ENCODE measurements at regions not wholly inside any gene's neighbourhood (a gene's known extent, or its start where the extent isn't known, plus 50 kb on each side); places are given as distances from the start of the nearest gene placed in this dataset.

GRCh38 chr1:5670590-5671350 is 321.5 kb downstream of the NPHP4 start:
- no peak for DNase-seq (ENCODE audit: low read depth)
- no peak overlapping the region for H3K4me3 ChIP-seq (ENCODE audit: low read length)
- TF ChIP-seq, protein P1, sequence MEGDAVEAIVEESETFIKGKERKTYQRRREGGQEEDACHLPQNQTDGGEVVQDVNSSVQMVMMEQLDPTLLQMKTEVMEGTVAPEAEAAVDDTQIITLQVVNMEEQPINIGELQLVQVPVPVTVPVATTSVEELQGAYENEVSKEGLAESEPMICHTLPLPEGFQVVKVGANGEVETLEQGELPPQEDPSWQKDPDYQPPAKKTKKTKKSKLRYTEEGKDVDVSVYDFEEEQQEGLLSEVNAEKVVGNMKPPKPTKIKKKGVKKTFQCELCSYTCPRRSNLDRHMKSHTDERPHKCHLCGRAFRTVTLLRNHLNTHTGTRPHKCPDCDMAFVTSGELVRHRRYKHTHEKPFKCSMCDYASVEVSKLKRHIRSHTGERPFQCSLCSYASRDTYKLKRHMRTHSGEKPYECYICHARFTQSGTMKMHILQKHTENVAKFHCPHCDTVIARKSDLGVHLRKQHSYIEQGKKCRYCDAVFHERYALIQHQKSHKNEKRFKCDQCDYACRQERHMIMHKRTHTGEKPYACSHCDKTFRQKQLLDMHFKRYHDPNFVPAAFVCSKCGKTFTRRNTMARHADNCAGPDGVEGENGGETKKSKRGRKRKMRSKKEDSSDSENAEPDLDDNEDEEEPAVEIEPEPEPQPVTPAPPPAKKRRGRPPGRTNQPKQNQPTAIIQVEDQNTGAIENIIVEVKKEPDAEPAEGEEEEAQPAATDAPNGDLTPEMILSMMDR (IDR thresholded peaks at IDR 0.05; ENCODE audit: insufficient read depth, low read depth, low read length, missing control alignments): no peak

- TF ChIP-seq, protein P1 (IDR thresholded peaks at IDR 0.05; ENCODE audit: insufficient read depth, low read depth, low read length, missing control alignments): no peak
- no peak overlapping the region for H3K4me3 ChIP-seq (ENCODE audit: low read length)
- DNase-seq (ENCODE audit: low read depth): no peak
Measured at GRCh38 chr1:5667513-5668325, 324.5 kb downstream of the NPHP4 start.

DNA sequence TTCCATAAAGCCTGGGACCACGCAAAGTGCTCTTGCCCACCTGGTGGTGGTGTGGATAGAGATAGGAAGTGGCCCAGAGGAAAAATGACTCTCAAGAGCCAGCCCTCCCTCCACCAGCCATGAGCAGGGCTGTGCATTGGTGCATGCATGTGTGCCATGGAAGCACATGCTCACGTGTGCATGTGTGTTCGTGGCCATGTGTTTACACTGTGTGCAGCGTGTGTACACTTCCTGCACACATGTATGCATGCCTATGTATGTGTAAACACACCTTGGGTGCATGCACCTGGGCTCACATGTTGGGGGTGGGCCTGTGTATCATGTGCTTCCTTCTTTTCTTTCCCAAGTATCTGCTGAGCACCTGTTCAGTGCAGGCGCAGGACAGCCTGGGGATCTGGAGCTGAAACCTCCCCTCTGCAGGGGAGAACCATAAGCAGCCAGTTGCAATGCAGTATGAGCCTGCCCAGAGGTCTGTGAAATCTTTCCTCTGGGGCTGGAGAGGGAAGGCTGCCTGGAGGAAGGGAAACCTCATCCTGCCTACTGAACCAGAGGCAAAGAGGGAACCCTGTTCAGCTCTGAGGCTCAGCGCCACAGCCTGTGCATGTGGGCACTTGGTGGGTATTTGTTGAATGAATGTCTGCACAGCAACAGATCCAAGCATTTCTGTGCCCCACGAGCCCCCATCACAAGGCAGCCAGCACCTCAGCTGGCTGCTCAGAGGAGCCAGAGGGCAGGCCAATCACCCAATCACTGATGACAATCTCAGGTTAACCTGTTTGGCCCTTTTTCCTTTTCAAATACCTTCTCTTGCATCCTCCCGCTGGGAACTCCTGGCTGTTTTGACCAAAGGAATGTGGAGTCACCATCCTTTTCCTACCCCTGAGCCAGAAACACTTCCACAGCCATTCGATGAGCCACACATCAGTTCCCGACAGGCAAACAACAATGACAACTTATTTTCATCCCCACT is 327.0 kb downstream of the NPHP4 start:
- no peak for DNase-seq (ENCODE audit: low read depth)
- H3K4me3 ChIP-seq (ENCODE audit: low read length): no peak overlapping the region
- TF ChIP-seq, protein P1 (IDR thresholded peaks at IDR 0.05; ENCODE audit: insufficient read depth, low read depth, low read length, missing control alignments): no peak

GRCh38 chr1:5664081-5664768 is 328.0 kb downstream of the NPHP4 start:
- no peak overlapping the region for H3K4me3 ChIP-seq (ENCODE audit: low read length)
- TF ChIP-seq, protein P1 (IDR thresholded peaks at IDR 0.05; ENCODE audit: insufficient read depth, low read depth, low read length, missing control alignments): no peak
- DNase-seq (ENCODE audit: low read depth): no peak

GRCh38 chr1:5662744-5663126 is 329.5 kb downstream of the NPHP4 start:
- H3K4me3 ChIP-seq (ENCODE audit: low read length): no peak overlapping the region
- no peak for DNase-seq (ENCODE audit: low read depth)
- TF ChIP-seq, protein P1 (IDR thresholded peaks at IDR 0.05; ENCODE audit: insufficient read depth, low read depth, low read length, missing control alignments): no peak
